Esophagus mucosa (tissue), 1 donor: ENCODE measurements at regions not wholly inside any gene's neighbourhood (a gene's known extent, or its start where the extent isn't known, plus 50 kb on each side); places are given as distances from the start of the nearest gene placed in this dataset.

Source experiments
- ATAC-seq: fragments of 200-7000 bp; cut with Tn5 transposase; one replicate; pipeline ENCODE4 v1.9.1; 2020
- donor health status: DM: yes; HTN: yes; CAD: no.

DNA sequence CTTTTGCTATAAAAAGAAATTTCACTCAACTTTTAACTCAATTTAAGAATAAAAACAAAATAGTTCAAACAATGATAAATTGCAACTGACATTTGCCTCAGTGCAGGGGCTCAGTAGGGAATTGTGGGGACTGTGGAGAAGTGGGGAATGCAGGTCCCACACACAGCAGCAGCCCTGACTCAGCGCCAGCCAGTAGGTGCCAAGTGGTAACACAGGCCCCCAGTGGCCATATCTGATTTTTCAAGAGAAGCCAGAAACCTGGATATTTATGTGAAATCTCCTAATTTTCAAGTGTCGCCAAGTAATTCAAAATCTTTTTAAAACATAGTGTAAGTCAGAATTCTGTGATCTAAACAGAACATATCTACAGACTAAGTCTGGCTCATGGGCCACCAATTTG is 186.3 kb downstream of the EN1 start:
- no peak for ATAC-seq

GRCh38 chr2:118658596-118659198 is 188.8 kb downstream of the EN1 start:
- no peak for ATAC-seq

- ATAC-seq: no peak
Measured at GRCh38 chr2:118657466-118657865, 190.0 kb downstream of the EN1 start.

GRCh38 chr2:118654945-118655344 is 192.5 kb downstream of the EN1 start:
- no peak for ATAC-seq

DNA sequence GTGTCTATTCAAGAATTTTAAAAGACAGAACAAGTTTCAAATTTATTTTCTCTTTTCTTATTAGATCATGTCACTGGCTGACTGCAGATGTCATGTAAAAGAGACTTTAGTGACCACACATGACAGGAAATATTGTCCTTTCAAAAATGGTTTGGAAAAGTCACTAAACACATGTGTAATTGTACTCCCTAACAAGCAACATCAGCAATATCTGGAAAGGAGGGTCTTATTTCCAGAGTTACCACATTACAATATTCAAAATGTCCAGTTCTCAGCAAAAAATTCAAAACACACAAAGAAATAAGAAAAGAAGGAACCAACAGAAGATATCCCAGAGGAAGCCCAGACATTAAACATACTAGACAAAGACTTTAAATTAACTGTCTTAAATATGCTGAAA is 197.1 kb downstream of the EN1 start:
- ATAC-seq: no peak

GRCh38 chr2:118645876-118646275 is 201.6 kb downstream of the EN1 start:
- no peak for ATAC-seq

GRCh38 chr2:118644190-118644589 is 203.3 kb downstream of the EN1 start:
- no peak for ATAC-seq

DNA sequence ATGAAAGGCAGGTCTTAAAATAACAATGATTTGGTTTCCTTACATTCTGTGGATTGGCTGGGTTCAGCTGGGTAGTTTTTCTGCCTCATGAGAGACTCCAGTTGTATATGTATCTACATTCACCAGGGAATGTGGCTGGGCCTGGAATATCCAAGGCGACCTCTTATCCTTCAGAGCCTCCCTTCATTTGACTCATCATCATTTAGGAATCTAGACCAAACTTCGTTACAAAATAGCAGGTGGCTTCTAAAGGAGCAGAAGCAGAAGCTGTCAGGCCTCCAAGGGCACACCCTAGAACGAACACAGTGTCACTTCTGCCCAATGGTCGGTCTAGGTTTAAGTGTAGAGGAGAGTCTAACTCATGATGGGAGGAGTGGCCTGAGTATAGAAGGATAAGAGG is 204.2 kb downstream of the EN1 start:
- no peak for ATAC-seq

GRCh38 chr2:118642501-118642900 is 204.9 kb downstream of the EN1 start:
- no peak for ATAC-seq

- ATAC-seq: no peak
Measured at GRCh38 chr2:118641711-118642110, 205.7 kb downstream of the EN1 start.

GRCh38 chr2:118639371-118639770 is 208.1 kb downstream of the EN1 start:
- no peak for ATAC-seq

GRCh38 chr2:118638453-118638852 is 209.0 kb downstream of the EN1 start:
- ATAC-seq: no peak

- no peak for ATAC-seq
Measured at GRCh38 chr2:118635891-118636290, 211.6 kb downstream of the EN1 start.

DNA sequence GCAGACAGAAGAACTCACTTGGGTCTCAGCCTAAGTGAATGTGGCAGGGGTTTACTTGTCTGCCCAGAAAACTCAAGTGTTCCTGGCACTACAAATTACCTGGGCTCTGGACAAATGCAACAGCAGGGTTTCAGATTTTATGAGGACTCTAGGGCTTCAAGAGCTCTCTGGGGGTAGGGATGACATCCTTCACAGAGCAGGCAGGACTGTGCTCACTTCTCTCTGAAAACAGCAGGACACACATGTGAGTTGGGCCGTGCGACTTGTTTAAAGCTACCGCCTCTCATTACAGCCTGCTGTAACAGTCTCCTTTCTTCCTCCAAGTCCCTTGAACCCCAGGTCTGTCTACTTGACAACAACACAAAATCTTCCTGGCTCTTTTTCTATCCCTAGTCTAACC is 212.6 kb downstream of the EN1 start:
- no peak for ATAC-seq

- ATAC-seq: no peak
Measured at GRCh38 chr2:118633371-118634018, 214.0 kb downstream of the EN1 start.

- ATAC-seq: no peak
Measured at GRCh38 chr2:118632921-118633320, 214.5 kb downstream of the EN1 start.

DNA sequence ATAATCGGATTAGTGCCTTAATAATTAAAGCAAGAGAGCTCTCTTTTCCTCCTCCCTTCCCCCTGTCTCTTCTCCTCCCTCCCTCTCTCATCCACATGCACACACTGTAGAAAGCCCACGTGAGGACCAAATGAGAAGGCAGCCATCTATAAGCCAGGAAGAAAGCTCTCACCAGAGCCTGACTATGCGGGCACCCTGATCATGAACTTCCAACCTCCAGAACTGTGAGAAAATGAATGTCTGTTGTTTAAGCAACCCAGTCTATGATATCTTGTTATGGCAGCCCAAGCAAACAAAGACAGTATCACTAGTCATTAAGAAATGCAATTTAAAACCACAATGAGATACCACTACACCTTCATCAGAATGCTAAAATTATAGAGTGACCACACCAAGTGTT is 220.3 kb downstream of the EN1 start:
- no peak for ATAC-seq

- ATAC-seq: no peak
Measured at GRCh38 chr2:118622913-118623312, 224.5 kb downstream of the EN1 start.

DNA sequence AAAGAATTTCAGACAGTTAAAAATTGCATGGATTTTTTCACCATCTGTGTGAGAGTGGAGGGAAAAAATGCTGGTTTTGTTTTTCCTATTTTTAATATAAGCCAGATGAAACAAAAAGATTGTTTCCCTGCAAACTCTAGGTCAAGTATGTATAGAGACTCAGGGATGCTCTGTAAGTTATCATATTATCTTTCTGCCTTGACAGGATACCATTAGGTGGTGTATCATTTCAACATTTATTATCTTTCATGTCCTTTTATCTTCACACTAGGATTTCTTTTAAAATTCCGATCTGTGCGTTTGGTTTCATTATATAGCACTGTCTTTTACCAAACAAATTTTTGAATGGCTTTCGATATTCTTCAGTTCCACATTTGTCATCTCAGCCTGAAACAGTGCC is 225.3 kb downstream of the EN1 start:
- no peak for ATAC-seq

DNA sequence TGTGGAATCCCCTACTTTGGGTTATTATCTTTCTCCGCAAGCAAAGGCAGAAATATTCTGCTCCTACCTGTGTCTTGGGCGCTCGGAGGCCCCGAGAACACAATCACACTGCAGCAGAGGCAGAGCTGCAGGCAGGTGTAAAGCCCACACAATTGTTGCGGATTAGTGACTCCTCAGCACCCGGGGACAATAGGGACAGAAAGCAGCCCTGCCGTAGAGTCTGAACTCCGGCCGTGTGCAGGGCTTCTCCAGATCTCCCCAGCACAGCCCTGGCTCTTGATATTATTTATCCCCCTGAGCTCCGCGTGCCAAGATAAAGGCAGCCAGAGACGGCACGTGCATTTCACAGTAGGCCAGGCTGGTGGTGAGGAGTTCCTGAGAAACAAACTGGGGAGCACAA is 229.2 kb downstream of the EN1 start:
- no peak for ATAC-seq

DNA sequence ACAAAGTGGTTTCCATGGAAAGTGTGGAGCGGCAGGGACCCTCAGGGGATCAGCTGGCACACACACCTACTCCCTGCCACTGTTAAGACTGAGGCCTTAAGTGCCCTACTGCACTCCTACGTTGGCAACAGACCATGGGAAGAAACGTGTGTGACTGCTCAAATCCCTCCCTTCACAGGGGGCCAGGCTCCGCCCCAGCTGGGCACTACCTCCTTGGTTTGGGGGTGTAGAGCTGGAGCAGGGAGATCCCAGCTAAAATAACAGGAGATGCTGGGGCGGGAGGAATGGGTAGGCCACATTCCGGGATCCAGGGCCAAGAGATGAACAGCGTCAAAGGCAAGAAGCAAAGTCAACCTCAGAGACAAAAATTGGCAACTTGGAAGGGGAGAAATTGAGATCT is 231.0 kb downstream of the EN1 start:
- ATAC-seq: no peak

GRCh38 chr2:118614841-118615271 is 232.6 kb downstream of the EN1 start:
- ATAC-seq: no peak

- ATAC-seq: no peak
Measured at GRCh38 chr2:118613737-118614136, 233.7 kb downstream of the EN1 start.

GRCh38 chr2:118611691-118612090 is 235.8 kb downstream of the EN1 start:
- ATAC-seq: no peak

- no peak for ATAC-seq
Measured at GRCh38 chr2:118609138-118609537, 238.3 kb downstream of the EN1 start.
